SK-N-SH treated with all-trans-retinoic acid at 6 μM for 48 hours (cell line): ENCODE measurements at regions not wholly inside any gene's neighbourhood (a gene's known extent, or its start where the extent isn't known, plus 50 kb on each side); places are given as distances from the start of the nearest gene placed in this dataset.

ENCODE experiments used
- ZFP3 ChIP-seq: fragments of 250-450 bp; sonication (Bioruptor Pico); IDR thresholded peaks from 2 replicates; pipeline ENCODE4 v1.5.0; 2020; ENCODE audit warnings: mild to moderate bottlenecking, moderate library complexity
- ZFP30 ChIP-seq: fragments of 450-650 bp; formaldehyde crosslinking; IDR thresholded peaks from 2 replicates; pipeline ENCODE4 v1.5.0; 2022; ENCODE audit warnings: mild to moderate bottlenecking, moderate library complexity

- TF ChIP-seq ZFP30 (CRISPR knock-in tag), result no peak
- no peak for TF ChIP-seq ZFP3 (CRISPR knock-in tag)
Observed at GRCh38 chr13:90652036-90652435, 695.5 kb upstream of the MIR17HG start.
